H7 (cell line): ENCODE measurements at regions not wholly inside any gene's neighbourhood (a gene's known extent, or its start where the extent isn't known, plus 50 kb on each side); places are given as distances from the start of the nearest gene placed in this dataset.
"Not testable (repeated sequence)": the region's sequence is repeated elsewhere in the genome, so short reads cannot be mapped to it uniquely, and the experiment has no call there.

Source experiments
- DNase-seq: peaks from one replicate; pipeline ENCODE4 v3.0.0; 2012
- H3K27me3 ChIP-seq: 2 replicates; pipeline ENCODE4 v1.6.0; 2011; ENCODE audit warnings: mild to moderate bottlenecking, low read length; ENCODE audit not compliant: control insufficient read depth, insufficient read depth
- H3K36me3 ChIP-seq: replicated peaks from 2 replicates; pipeline ENCODE4 v1.5.1; 2011; ENCODE audit warnings: low read length; ENCODE audit not compliant: control insufficient read depth, insufficient read depth
- H3K4me3 ChIP-seq: 2 replicates; pipeline ENCODE4 v1.5.1; 2011; ENCODE audit warnings: low read depth, mild to moderate bottlenecking, control low read depth, low read length, moderate library complexity; ENCODE audit not compliant: insufficient read depth

DNA sequence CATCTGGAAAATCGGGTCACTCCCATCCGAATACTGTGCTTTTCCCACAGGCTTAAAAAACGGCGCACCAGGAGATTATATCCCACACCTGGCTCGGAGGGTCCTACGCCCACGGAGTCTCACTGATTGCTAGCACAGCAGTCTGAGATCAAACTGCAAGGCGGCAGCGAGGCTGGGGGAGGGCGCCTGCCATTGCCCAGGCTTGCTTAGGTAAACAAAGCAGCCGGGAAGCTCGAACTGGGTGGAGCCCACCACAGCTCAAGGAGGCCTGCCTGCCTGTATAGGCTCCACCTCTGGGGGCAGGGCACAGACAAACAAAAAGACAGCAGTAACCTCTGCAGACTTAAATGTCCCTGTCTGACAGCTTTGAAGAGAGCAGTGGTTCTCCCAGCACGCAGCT lies 415.9 kb upstream of the HNRNPA3 start:
- H3K36me3 ChIP-seq, DNase-seq, H3K4me3 ChIP-seq, H3K27me3 ChIP-seq: not testable (repeated sequence)

- no peak for DNase-seq
- Histone ChIP-seq H3K36me3 (no peaks in the 10 kb centered on the region), H3K4me3 (no peak overlapping the region), H3K27me3 (no peaks in the 10 kb centered on the region)
Measured at GRCh38 chr2:176804392-176804791, 408.2 kb upstream of the HNRNPA3 start.

DNA sequence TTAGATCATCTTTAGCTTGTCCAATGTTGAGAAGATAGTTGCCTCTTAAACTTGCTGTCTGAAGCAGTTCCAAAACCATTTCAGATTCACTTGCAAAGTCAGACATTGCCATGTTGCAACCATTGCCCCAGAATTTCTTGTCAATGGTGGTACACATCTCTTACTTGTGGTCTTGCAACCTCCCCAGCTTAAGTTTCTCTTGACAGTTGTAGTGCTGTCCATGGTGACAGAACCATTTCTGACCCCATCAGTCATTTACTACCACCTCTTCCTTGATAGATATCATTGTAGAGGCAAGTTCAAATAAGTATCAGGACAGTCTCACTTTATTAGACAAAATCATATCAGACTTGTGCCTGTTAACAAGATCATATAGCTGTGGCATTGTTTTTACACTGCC lies 407.2 kb upstream of the HNRNPA3 start:
- H3K27me3 ChIP-seq = no peaks in the 10 kb centered on the region
- H3K4me3 ChIP-seq = no peak overlapping the region
- no peaks in the 10 kb centered on the region for H3K36me3 ChIP-seq
- DNase-seq = no peak

- Histone ChIP-seq H3K36me3 (no peaks in the 10 kb centered on the region), H3K27me3 (no peaks in the 10 kb centered on the region), H3K4me3 (no peak overlapping the region)
- no peak for DNase-seq
Measured at GRCh38 chr2:176812246-176812775, 400.3 kb upstream of the HNRNPA3 start.

DNA sequence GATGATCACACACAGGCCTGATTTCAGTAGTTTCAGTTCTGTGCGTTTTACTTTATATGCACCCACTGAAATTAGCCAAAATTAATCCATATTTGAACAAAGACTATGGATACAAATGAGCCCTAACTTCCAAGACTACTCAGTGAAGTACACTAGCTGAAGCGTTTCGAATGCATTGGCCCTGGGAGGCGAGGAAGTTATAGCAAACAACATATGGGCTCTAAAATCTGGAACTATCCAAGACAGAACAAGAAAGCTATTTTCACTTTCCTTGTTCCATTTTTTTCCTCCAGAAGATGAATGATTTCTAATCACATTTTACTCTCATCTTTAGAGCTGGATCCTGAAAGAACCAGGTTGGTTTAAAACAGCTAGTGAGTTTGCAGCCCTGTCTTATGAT lies 399.4 kb upstream of the HNRNPA3 start:
- Histone ChIP-seq H3K27me3 (no peaks in the 10 kb centered on the region), H3K4me3 (no peak overlapping the region), H3K36me3 (no peaks in the 10 kb centered on the region)
- DNase-seq = no peak

DNA sequence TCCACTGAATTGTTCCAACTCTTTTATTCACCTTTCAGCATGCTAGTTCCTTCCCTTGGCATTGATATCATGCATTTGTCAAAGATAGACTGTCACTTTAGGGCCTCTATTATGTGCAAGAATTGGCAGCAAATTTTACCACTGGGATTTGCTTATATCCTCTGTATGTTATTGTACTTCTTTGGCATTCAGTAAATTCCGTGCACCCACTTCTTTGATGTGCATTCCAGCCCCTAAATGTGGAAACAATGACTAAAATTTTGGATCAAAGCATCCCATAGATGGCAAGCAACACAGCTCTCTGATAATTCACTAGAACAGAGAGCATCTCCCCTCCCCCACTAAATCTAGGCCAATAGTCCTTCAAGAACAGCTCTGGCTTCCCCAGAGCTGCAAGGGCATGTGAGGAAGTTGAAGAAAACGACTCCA lies 399.0 kb upstream of the HNRNPA3 start:
- no peak for DNase-seq
- H3K4me3 ChIP-seq = no peak overlapping the region
- H3K27me3 ChIP-seq = no peaks in the 10 kb centered on the region
- no peaks in the 10 kb centered on the region for H3K36me3 ChIP-seq

DNA sequence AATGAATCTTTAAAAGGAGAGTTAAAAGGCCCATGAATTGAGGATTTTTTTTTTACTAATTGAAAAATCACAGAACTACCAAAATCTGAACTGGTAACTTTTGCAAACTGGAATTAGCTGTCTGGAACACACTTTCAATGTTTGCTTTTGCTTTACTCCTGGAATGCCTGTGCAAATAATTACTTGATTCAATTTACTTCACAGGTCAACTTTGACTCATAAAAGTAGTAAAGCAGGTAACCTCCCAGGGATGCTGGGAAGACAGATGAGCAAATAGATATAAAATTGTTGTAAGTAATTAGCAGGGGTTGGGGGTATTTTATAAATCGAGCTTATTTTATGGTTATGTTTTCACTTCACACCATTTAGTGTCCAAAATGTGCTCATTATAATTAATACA lies 398.3 kb upstream of the HNRNPA3 start:
- H3K4me3 ChIP-seq = no peak overlapping the region
- DNase-seq = no peak
- H3K27me3 ChIP-seq = no peaks in the 10 kb centered on the region
- no peaks in the 10 kb centered on the region for H3K36me3 ChIP-seq

DNA sequence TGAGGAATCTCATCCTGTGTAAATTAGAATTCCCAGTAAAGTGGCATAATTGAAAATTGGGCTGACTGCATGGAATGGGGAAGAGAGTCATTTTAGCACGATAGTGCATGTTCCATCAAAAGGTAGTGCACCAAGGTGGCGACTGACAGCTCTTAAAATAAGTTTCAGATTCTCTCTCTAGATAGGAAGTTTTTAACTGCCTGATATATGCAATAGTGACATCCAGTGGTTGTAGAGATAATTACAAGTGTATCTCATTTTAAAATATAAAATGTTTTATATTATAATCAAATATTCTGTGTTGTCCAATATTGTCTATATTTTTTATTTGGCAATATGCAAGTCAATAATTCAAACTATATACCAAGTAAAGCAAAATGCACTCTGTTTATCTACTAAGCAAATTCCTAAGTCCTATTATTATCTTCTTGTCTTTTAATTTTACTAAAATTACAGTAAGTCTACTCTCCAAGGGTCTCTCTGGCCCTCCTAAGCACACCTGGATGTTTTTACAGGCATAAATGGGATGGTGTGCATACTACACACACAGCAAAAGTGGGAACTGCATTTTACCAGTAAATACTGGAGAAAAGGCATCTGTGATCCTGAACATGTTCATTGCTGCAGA lies 397.7 kb upstream of the HNRNPA3 start:
- Histone ChIP-seq H3K36me3 (no peaks in the 10 kb centered on the region), H3K27me3 (no peaks in the 10 kb centered on the region), H3K4me3 (no peak overlapping the region)
- DNase-seq = peak; percentile 24

DNA sequence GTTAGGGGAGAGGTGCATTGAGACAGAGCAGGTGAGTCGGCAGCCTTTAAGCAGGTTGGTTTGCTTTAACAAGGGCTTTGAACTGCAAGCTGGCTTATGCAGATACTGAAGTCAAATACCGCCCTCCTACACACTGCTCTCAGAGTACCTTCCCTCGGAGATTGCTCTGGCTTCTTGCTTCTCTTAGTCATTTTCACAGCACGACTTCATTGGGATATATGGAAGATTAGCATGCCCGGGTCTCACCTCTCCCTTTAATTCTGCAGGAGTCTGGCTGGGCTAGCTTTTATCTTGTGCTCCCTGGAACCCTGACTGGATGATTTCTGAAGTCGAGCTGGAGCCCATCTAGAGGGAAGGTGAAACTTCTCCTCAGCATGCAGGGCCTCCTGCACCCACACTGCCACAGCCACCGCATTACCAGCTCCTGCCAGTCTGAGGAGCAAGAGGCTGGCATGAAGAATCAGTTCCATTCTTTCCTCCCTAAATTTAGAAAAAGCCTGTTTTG lies 395.5 kb upstream of the HNRNPA3 start:
- H3K36me3 ChIP-seq = no peaks in the 10 kb centered on the region
- no peak overlapping the region for H3K4me3 ChIP-seq
- DNase-seq = peak; percentile 23
- H3K27me3 ChIP-seq = no peaks in the 10 kb centered on the region

DNA sequence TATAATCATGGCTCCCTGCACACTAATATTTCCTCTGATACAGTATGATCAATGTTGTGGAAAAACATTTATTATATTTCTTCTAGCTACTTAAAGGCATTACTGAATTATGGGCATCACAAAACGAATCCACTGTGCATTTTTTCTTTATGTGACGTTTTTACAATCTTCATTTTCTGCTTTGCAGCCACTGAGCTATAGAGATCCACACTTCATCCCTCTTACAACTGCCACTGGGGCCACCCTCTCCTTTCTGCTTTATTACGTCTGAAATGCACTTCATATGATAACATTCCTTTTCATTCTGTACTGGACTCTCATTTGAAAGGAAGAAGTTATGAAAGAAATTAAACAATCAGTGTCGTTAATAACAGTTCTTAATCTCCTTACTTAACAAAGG lies 394.5 kb upstream of the HNRNPA3 start:
- Histone ChIP-seq H3K36me3 (no peaks in the 10 kb centered on the region), H3K27me3 (no peaks in the 10 kb centered on the region), H3K4me3 (no peak overlapping the region)
- no peak for DNase-seq

GRCh38 chr2:176818617-176819016 lies 394.0 kb upstream of the HNRNPA3 start:
- no peaks in the 10 kb centered on the region for H3K36me3 ChIP-seq
- no peaks in the 10 kb centered on the region for H3K27me3 ChIP-seq
- H3K4me3 ChIP-seq = no peak overlapping the region
- no peak for DNase-seq

GRCh38 chr2:176819306-176819705 lies 393.3 kb upstream of the HNRNPA3 start:
- H3K36me3 ChIP-seq = no peaks in the 10 kb centered on the region
- DNase-seq = no peak
- no peak overlapping the region for H3K4me3 ChIP-seq
- no peaks in the 10 kb centered on the region for H3K27me3 ChIP-seq

- DNase-seq = no peak
- Histone ChIP-seq H3K4me3 (no peak overlapping the region), H3K36me3 (no peaks in the 10 kb centered on the region), H3K27me3 (no peaks in the 10 kb centered on the region)
Measured at GRCh38 chr2:176820371-176820932, 392.1 kb upstream of the HNRNPA3 start.

DNA sequence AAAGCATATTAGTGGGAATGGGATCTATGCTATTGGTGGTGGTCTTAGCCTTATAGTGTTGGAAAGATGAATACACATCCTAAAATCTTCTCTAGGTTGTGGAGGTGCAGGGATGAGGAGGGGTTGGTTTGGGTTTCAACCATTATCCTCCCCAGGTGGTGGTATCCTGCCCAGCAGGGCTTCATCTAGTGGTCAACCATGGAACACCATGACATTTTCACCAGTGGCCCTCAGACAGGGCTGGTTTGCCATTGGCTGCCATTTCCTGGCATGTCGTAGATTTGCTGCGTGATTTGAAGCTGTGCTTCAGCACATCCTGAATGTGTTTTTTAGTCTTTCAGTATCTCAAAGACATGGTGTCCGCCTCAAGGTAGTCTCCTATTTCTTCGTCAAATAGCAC lies 391.2 kb upstream of the HNRNPA3 start:
- DNase-seq = no peak
- no peaks in the 10 kb centered on the region for H3K36me3 ChIP-seq

DNA sequence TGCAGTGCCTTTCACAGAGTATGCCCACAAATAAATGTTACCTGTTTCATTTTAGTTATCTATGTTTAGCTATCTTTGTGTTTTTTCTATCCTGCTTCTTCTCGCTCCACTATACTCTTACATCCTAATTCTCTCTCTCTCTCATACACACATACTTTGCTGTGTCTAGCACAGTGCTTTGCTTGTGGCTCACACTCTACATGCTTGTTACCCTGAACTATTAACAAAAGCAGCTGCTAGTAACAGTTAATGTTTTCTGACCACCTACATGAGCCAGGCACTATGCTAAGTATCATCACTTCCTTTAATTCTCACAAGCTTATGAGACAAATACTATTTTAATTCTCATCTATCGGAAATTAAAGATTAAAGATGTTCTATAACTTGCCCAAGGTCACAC lies 390.5 kb upstream of the HNRNPA3 start:
- Histone ChIP-seq H3K27me3 (no peaks in the 10 kb centered on the region), H3K36me3 (no peaks in the 10 kb centered on the region), H3K4me3 (no peak overlapping the region)
- no peak for DNase-seq

More for the DNA sequence above, 391.2 kb upstream of the HNRNPA3 start:
- H3K4me3 ChIP-seq = no peak overlapping the region
- no peaks in the 10 kb centered on the region for H3K27me3 ChIP-seq
